ENCODE measurements at regions not wholly inside any gene's neighbourhood (a gene's known extent, or its start where the extent isn't known, plus 50 kb on each side); places are given as distances from the start of the nearest gene placed in this dataset.

- TF ChIP-seq CTCF (IDR thresholded peaks at IDR 0.05; ENCODE audit: control extremely low read depth in 1 of 3, insufficient read depth in 1 of 3, low read depth in 1 of 3, low read length in 3 of 3): no peak
- no peak for TF ChIP-seq USF2 (IDR thresholded peaks at IDR 0.05; ENCODE audit: low read length)
- no peak for TF ChIP-seq TAF1 (IDR thresholded peaks at IDR 0.05; ENCODE audit: low read depth, low read length)
Measured at GRCh38 chr2:105652014-105652796, 92.5 kb upstream of the NCK2 start.
